ENCODE measurements at regions not wholly inside any gene's neighbourhood (a gene's known extent, or its start where the extent isn't known, plus 50 kb on each side); places are given as distances from the start of the nearest gene placed in this dataset.
"Not testable (repeated sequence)": the region's sequence is repeated elsewhere in the genome, so short reads cannot be mapped to it uniquely, and the experiment has no call there.

GRCh38 chr16:17002565-17002964 lies 468.2 kb downstream of the XYLT1 start:
- DNase-seq (ENCODE audit: low spot score) = no peak

GRCh38 chr16:17005963-17006362 lies 464.8 kb downstream of the XYLT1 start:
- not testable (repeated sequence) for DNase-seq (ENCODE audit: low spot score)

GRCh38 chr16:17011712-17012111 lies 459.0 kb downstream of the XYLT1 start:
- no peak for DNase-seq (ENCODE audit: low spot score)

GRCh38 chr16:17013038-17013437 lies 457.7 kb downstream of the XYLT1 start:
- no peak for DNase-seq (ENCODE audit: low spot score)

- no peak for DNase-seq (ENCODE audit: low spot score)
These were observed 456.2 kb downstream of the XYLT1 start for GRCh38 chr16:17014484-17015121.

- no peak for DNase-seq (ENCODE audit: low spot score)
These were observed 455.1 kb downstream of the XYLT1 start for GRCh38 chr16:17015702-17016101.

GRCh38 chr16:17017442-17017841 lies 453.3 kb downstream of the XYLT1 start:
- no peak for DNase-seq (ENCODE audit: low spot score)

- peak; percentile 6 for DNase-seq (ENCODE audit: low spot score)
These were observed 452.2 kb downstream of the XYLT1 start for GRCh38 chr16:17018585-17018939.

- DNase-seq (ENCODE audit: low spot score) = no peak
These were observed 451.4 kb downstream of the XYLT1 start for GRCh38 chr16:17019366-17019765.

GRCh38 chr16:17023606-17024005 lies 447.2 kb downstream of the XYLT1 start:
- no peak for DNase-seq (ENCODE audit: low spot score)

- DNase-seq (ENCODE audit: low spot score) = no peak
These were observed 446.2 kb downstream of the XYLT1 start for GRCh38 chr16:17024514-17024913.

GRCh38 chr16:17026600-17027242 lies 444.0 kb downstream of the XYLT1 start:
- DNase-seq (ENCODE audit: low spot score) = no peak

- DNase-seq (ENCODE audit: low spot score) = no peak
These were observed 443.2 kb downstream of the XYLT1 start for GRCh38 chr16:17027488-17028129.

GRCh38 chr16:17029602-17030350 lies 441.0 kb downstream of the XYLT1 start:
- no peak for DNase-seq (ENCODE audit: low spot score)

- no peak for DNase-seq (ENCODE audit: low spot score)
These were observed 439.1 kb downstream of the XYLT1 start for GRCh38 chr16:17031484-17032268.

- no peak for DNase-seq (ENCODE audit: low spot score)
These were observed 438.4 kb downstream of the XYLT1 start for GRCh38 chr16:17032332-17032731.

- no peak for DNase-seq (ENCODE audit: low spot score)
These were observed 436.1 kb downstream of the XYLT1 start for GRCh38 chr16:17034477-17035252.

- no peak for DNase-seq (ENCODE audit: low spot score)
These were observed 433.3 kb downstream of the XYLT1 start for GRCh38 chr16:17037499-17037898.

- DNase-seq (ENCODE audit: low spot score) = no peak
These were observed 432.3 kb downstream of the XYLT1 start for GRCh38 chr16:17038415-17038814.

GRCh38 chr16:17049109-17049508 lies 421.7 kb downstream of the XYLT1 start:
- not testable (repeated sequence) for DNase-seq (ENCODE audit: low spot score)

GRCh38 chr16:17050468-17050867 lies 420.3 kb downstream of the XYLT1 start:
- DNase-seq (ENCODE audit: low spot score) = no peak
